HUES64 (cell line): ENCODE measurements at regions not wholly inside any gene's neighbourhood (a gene's known extent, or its start where the extent isn't known, plus 50 kb on each side); places are given as distances from the start of the nearest gene placed in this dataset.

ENCODE experiments used
- H3K27ac ChIP-seq: 2 replicates; pipeline ENCODE4 v1.7.0; 2013; ENCODE audit warnings: low read depth, low read length, inconsistent platforms
- H3K27me3 ChIP-seq: 2 replicates; pipeline ENCODE4 v1.6.1; 2013; ENCODE audit warnings: mild to moderate bottlenecking, low read length; ENCODE audit not compliant: insufficient read depth
- H3K36me3 ChIP-seq: 2 replicates; pipeline ENCODE4 v1.6.1; 2013; ENCODE audit warnings: mild to moderate bottlenecking, low read length; ENCODE audit not compliant: insufficient read depth
- H3K4me1 ChIP-seq: 2 replicates; pipeline ENCODE4 v1.6.1; 2013; ENCODE audit warnings: mild to moderate bottlenecking, low read length, moderate library complexity; ENCODE audit not compliant: insufficient read depth
- H3K4me3 ChIP-seq: 2 replicates; pipeline ENCODE4 v1.5.1; 2013; ENCODE audit warnings: mild to moderate bottlenecking, low read length, moderate library complexity
- H3K9ac ChIP-seq: 2 replicates; pipeline ENCODE4 v1.6.1; 2013; ENCODE audit warnings: mild to moderate bottlenecking, low read depth, low read length
- H3K9me3 ChIP-seq: 2 replicates; pipeline ENCODE4 v1.6.1; 2013; ENCODE audit warnings: low read depth, low read length; ENCODE audit not compliant: insufficient read depth
- WGBS: fragments of 150-250, 120-280 bp; methylation state at CpG from one replicate; pipeline ENCODE4 v1.1.7; 2013; ENCODE audit warnings: missing lambda C conversion rate; 5-methylcytosine and 5-hydroxymethylcytosine counted together

DNA sequence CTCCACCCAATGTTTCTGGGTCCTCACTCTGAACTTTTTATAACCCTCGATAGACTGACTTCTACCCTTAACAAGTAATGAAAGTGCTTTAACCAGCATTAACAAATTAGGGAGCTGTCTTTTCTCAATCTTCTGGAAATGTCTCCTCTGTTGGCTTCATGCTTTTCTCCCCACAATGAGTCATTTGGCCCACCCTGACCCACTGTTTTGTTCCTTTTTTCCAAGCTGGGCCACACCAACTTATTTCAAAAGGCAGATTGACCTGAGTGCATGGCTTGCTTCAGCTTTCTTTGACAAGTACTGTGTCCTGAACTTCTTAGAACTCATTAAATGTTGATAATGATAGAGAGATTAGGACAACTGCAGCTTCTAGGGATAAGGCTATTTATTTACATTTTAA is 199.6 kb upstream of the SEMA6D start:
- no peaks in the 10 kb centered on the region; the same call in 1 of the 2 replicates for H3K4me1 ChIP-seq
- H3K27ac ChIP-seq: no peak overlapping the region
- H3K9me3 ChIP-seq: no peaks in the 10 kb centered on the region
- no peaks in the 10 kb centered on the region for H3K36me3 ChIP-seq
- 100% methylated on average over 1 of the region's 1 CpG for WGBS
- no peak overlapping the region for H3K9ac ChIP-seq
- H3K27me3 ChIP-seq: no peaks in the 10 kb centered on the region
- no peak overlapping the region for H3K4me3 ChIP-seq

DNA sequence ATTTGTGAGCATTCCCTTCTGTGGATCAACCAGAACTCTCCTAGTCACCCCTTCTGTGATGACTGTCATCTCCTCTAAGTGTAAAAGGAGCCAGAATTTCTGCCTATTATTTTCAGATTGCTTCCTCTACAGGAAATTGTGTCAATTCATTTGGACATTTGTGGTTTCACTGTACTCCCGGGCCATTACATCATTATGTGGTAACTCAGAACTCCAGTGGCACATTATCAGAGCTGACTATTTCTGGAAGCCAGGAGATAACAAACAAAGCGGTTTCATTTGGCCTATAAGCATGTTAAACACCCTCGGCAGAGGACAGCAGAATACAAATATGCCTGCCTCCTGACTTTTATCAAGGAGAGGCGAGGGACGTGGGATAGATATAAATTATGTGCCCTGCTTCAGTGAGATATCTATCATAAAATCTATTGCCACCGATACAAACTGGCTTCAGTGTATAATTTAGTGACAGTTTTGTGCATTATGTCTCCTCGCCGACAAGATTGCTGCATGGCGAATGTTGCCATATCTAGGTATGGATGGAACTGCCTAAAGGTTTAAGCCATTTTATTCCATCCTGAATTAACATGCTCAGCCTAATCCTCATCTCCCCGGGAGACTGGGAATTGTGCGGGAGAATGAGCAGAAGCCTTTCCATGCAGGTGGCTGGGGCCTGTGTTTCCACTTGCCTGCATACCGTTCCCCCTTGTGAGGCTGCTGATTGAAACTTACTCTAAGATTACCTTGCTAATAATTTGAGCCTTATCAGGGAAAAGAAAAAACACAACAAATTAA is 193.4 kb upstream of the SEMA6D start:
- H3K4me3 ChIP-seq: no peak overlapping the region
- no peaks in the 10 kb centered on the region for H3K27me3 ChIP-seq
- H3K27ac ChIP-seq: no peak overlapping the region
- no peaks in the 10 kb centered on the region for H3K36me3 ChIP-seq
- no peak overlapping the region for H3K9ac ChIP-seq
- no peaks in the 10 kb centered on the region for H3K4me1 ChIP-seq
- H3K9me3 ChIP-seq: no peaks in the 10 kb centered on the region
- WGBS: 93% methylated on average over 12 of the region's 12 CpGs

DNA sequence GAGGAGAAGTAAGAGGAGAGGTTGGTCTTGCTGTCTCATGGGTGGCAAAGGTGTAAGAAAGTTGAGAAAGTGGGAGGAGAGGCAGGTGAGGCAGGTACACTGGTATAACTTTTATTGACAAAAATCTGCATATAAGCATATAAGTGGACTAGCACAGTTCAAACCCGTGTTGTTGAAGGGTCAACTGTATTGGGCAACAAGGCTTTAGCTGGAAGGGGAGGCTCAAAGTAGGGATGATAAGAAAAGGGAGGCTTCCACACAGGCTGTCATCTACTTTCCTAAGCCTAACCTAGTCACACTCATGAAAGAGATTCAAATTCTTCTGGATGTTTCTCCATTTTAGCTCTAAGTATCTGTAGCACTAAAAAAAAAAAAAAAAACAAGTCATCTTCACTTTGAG is 188.1 kb upstream of the SEMA6D start:
- H3K27ac ChIP-seq: no peak overlapping the region

DNA sequence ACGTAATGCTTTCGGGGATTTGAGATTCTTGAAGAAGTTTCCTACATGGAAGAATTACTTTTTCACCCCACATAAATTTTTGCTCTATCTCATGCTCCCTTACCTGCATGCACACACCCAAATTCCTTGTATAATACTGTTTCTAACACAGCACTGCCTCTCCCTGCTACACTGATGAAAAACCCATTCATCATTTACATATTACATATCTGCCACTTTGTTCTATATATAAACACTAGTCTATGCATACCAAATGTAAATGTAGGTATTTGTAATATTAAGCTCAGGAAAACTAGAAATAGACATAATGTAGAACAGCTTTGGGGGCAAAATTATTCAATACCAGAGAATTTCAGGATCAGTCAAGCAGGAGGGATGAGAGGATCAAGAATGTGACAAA is 182.6 kb upstream of the SEMA6D start:
- WGBS: 100% methylated on average over 2 of the region's 2 CpGs
- H3K4me1 ChIP-seq: no peaks in the 10 kb centered on the region
- H3K9me3 ChIP-seq: no peaks in the 10 kb centered on the region

More for the DNA sequence above, 188.1 kb upstream of the SEMA6D start:
- H3K9me3 ChIP-seq: no peaks in the 10 kb centered on the region
- H3K36me3 ChIP-seq: no peaks in the 10 kb centered on the region
- H3K27me3 ChIP-seq: no peaks in the 10 kb centered on the region
- WGBS: 75% methylated on average over 1 of the region's 1 CpG
- no peaks in the 10 kb centered on the region for H3K4me1 ChIP-seq
- no peak overlapping the region for H3K9ac ChIP-seq
- H3K4me3 ChIP-seq: no peak overlapping the region

DNA sequence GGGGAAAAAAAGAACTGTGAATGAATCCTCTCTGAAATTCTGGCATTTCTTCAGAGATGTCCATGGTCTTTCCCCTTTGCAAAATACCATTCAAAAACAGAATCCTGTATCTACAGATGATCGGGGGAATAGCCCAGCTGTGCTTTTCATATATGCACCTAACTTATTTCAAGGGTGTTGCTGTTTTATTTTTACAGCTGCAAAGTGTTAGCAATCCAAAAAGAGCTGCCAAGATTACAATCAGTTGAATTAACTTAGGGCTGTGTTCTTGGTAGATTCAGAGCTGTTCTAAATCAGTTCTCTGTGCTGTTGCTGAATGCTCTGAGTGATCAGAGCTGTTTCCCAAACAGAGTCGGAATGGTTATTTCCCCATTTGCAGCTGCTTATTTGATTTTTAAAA is 175.7 kb upstream of the SEMA6D start:
- Histone ChIP-seq H3K27me3 (no peaks in the 10 kb centered on the region), H3K9ac (no peak overlapping the region), H3K9me3 (no peaks in the 10 kb centered on the region), H3K27ac (no peak overlapping the region), H3K36me3 (no peaks in the 10 kb centered on the region), H3K4me1 (no peaks in the 10 kb centered on the region), H3K4me3 (no peak overlapping the region)
- WGBS: 92% methylated on average over 2 of the region's 2 CpGs

More for the DNA sequence above, 182.6 kb upstream of the SEMA6D start:
- Histone ChIP-seq H3K36me3 (no peaks in the 10 kb centered on the region), H3K27ac (no peak overlapping the region), H3K4me3 (no peak overlapping the region), H3K9ac (no peak overlapping the region), H3K27me3 (no peaks in the 10 kb centered on the region)

DNA sequence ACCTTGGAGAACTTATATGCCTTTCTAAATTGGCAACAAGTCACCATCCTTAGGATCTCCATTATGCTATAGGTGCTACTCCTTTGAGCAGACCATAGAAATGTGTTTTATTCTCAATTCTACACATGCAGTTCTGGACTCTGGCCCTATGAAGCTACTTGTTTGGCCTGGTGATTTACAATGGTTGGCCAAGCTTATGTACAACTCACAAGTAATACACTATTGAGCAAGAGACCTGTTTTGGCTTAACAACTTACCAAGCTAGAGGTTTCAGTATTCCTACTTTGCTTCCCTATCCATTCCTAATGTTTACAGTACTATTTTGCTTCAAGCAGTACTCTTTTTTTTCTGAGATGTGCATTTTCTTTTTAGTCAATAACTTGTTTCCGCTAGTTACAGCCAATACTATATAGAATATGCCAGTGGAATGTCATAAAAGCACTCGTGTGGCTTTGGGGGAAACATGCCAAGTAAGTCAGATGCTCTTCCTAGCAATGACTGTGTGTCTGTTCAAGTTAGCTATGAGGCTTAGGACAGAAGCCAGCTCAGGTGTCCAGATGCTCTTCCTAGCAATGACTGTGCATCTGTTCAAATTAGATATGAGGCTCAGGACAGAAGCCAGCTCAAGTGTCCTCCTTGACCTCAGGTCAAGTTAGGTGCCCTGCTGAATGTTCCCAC is 174.9 kb upstream of the SEMA6D start:
- no peaks in the 10 kb centered on the region for H3K9me3 ChIP-seq
- no peaks in the 10 kb centered on the region for H3K4me1 ChIP-seq
- H3K27ac ChIP-seq: no peak overlapping the region
- H3K36me3 ChIP-seq: no peaks in the 10 kb centered on the region
- no peak overlapping the region for H3K9ac ChIP-seq
- no peaks in the 10 kb centered on the region for H3K27me3 ChIP-seq
- no peak overlapping the region for H3K4me3 ChIP-seq
- 86% methylated on average over 2 of the region's 2 CpGs for WGBS

DNA sequence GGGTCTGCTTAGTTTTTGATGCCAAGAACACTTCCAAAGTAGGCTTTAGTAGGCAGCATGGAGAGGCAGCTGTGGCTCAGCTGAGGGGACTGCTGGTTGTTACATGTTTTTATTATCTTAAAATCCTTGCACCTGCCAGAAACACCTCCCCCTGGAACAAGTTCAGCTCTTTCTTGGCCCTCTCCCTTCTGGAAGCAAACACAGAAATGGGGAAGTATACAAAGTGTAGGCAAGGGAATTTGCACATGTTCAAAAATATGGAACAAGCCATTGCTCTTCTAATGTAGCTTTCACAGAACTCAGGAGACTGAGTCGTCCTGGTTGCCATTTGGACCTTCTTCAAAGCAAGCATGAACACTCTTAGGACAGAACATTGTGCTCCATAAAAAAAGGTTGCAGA is 169.1 kb upstream of the SEMA6D start:
- Histone ChIP-seq H3K27ac (no peak overlapping the region), H3K36me3 (no peaks in the 10 kb centered on the region), H3K9me3 (no peaks in the 10 kb centered on the region), H3K4me1 (no peaks in the 10 kb centered on the region), H3K9ac (no peak overlapping the region), H3K27me3 (no peaks in the 10 kb centered on the region), H3K4me3 (no peak overlapping the region)
- 97% methylated on average over 1 of the region's 1 CpG for WGBS

DNA sequence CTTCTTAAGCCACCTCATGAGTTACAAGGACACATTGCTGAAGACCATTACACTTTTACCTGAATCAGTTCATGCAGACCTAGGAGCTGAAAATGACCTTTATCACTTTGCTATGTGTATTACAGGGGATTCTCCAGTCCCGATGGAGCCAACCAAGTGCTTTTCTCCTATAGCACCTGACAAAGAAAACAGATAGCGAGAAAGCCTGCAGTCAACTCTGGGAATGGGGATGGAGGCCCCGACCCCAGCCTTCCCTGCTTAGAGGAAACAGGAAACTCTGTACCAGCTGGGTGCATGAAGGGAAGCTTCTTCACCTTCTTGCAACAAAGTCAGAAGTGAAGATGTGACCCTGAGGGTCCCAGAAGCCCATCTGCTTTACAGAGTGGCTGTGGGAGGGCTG is 168.3 kb upstream of the SEMA6D start:
- Histone ChIP-seq H3K4me1 (no peaks in the 10 kb centered on the region), H3K27me3 (no peaks in the 10 kb centered on the region), H3K27ac (no peak overlapping the region), H3K9me3 (no peaks in the 10 kb centered on the region), H3K36me3 (no peaks in the 10 kb centered on the region), H3K9ac (no peak overlapping the region), H3K4me3 (no peak overlapping the region)
- 84% methylated on average over 3 of the region's 3 CpGs for WGBS

DNA sequence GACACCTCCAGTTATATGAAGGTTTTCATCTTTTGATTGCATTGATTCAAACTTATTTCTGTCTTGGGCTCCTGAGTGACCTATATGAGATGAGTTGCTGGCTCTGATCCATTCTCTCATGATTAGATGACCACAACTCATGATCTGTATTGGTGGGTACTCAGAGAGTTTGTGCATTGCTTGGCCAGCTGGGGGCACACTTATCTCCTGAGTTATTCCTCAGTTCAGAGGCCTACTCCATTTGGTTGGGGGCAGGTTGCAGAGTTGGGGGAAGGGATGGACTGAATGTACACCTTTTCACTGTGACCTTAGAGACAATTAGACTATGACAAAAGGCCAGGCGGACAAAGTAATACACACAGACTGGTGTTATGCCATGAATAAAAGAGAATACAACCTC is 166.2 kb upstream of the SEMA6D start:
- 100% methylated on average over 1 of the region's 1 CpG for WGBS

DNA sequence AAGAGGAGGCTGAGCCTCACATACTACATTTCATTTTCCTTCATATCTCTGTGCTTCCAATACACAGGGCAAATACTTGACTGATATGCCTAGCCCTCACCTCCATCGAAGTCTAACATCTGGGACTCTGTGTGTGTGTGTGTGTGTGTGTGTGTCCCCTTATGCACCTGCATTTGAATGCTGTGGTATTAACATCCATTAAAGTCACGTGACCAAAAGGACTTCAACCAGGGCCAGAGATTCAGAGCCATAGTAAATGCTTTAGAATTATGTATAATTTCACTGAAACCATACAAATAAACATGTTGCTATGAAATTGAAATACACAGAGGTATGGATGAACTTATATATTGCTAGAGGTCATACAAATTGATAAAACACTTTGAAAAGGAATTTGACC is 165.8 kb upstream of the SEMA6D start:
- no peaks in the 10 kb centered on the region for H3K9me3 ChIP-seq
- H3K36me3 ChIP-seq: no peaks in the 10 kb centered on the region
- H3K4me1 ChIP-seq: no peaks in the 10 kb centered on the region
- H3K27me3 ChIP-seq: no peaks in the 10 kb centered on the region
- H3K4me3 ChIP-seq: no peak overlapping the region
- 100% methylated on average over 1 of the region's 2 CpGs for WGBS
- H3K9ac ChIP-seq: no peak overlapping the region
- H3K27ac ChIP-seq: no peak overlapping the region

More for the DNA sequence above, 166.2 kb upstream of the SEMA6D start:
- Histone ChIP-seq H3K27me3 (no peaks in the 10 kb centered on the region), H3K9ac (no peak overlapping the region), H3K4me1 (no peaks in the 10 kb centered on the region), H3K36me3 (no peaks in the 10 kb centered on the region), H3K9me3 (no peaks in the 10 kb centered on the region), H3K4me3 (no peak overlapping the region), H3K27ac (no peak overlapping the region)

DNA sequence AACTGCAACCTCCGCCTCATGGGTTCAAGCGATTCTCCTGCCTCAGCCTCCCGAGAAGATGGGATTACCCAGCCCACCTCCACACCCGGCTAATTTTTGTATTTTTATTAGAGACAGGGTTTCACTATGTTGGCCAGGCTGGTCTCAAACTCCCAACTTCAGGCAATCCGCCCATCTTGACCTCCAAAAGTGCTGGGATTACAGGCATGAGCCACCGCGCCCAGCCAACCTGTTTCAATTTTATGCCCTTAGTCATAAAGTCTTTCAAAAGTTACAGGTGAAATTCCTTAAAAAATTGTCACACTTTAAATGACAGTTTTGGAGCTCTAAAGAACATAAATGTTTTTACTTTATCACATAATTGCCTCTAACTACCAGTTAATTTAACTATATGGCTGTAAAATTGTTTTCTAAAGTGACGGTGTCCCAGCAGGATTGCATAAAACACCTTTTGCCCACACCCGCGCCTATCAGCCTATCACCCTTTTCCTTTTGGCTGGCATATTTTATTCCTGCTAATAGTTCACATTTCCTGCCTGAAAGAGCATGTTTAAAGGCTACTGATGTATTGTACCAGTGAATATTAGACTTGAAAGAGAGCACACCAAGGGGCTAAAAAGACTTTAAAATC is 164.2 kb upstream of the SEMA6D start:
- Histone ChIP-seq H3K9me3 (no peaks in the 10 kb centered on the region), H3K4me3 (no peak overlapping the region), H3K9ac (no peak overlapping the region), H3K4me1 (no peaks in the 10 kb centered on the region), H3K27ac (no peak overlapping the region), H3K36me3 (no peaks in the 10 kb centered on the region), H3K27me3 (no peaks in the 10 kb centered on the region)
- 97% methylated on average over 10 of the region's 10 CpGs for WGBS
